ENCODE measurements at regions not wholly inside any gene's neighbourhood (a gene's known extent, or its start where the extent isn't known, plus 50 kb on each side); places are given as distances from the start of the nearest gene placed in this dataset.
A peak's percentile ranks its signal among the peaks of the same experiment; 100 is the strongest.

GRCh38 chr5:152142840-152143469 is 218.3 kb upstream of the GLRA1 start:
- TF ChIP-seq TARDBP (IDR thresholded peaks at IDR 0.05; ENCODE audit: borderline replicate concordance) (no peak), NBN (IDR thresholded peaks at IDR 0.05) (no peak), YY1 (IDR thresholded peaks at IDR 0.05; ENCODE audit: low read depth, low read length) (peak; percentile 41; the same call in 1 of the 2 replicates), TCF3 (IDR thresholded peaks at IDR 0.05; ENCODE audit: borderline replicate concordance, insufficient read depth, low read depth, low read length) (no peak), FOXM1 (IDR thresholded peaks at IDR 0.05; ENCODE audit: low read depth, low read length) (no peak), CEBPB (IDR thresholded peaks at IDR 0.05; ENCODE audit: borderline replicate concordance in 1 of 2, low read depth in 2 of 2, low read length in 2 of 2) (no peak), POLR2AphosphoS5 (IDR thresholded peaks at IDR 0.05; ENCODE audit: low read length) (no peak), ZNF622 (IDR thresholded peaks at IDR 0.05) (no peak), MXI1 (IDR thresholded peaks at IDR 0.05; ENCODE audit: low read depth, low read length) (no peak), MAX (IDR thresholded peaks at IDR 0.05; ENCODE audit: low read depth, low read length) (no peak)
